Globus pallidus (tissue), 1 donor: ENCODE measurements at regions not wholly inside any gene's neighbourhood (a gene's known extent, or its start where the extent isn't known, plus 50 kb on each side); places are given as distances from the start of the nearest gene placed in this dataset.

Experiments used
- DNase-seq: peaks from one replicate; pipeline ENCODE4 v3.0.0-alpha.2; 2015; ENCODE audit warnings: low spot score

DNA sequence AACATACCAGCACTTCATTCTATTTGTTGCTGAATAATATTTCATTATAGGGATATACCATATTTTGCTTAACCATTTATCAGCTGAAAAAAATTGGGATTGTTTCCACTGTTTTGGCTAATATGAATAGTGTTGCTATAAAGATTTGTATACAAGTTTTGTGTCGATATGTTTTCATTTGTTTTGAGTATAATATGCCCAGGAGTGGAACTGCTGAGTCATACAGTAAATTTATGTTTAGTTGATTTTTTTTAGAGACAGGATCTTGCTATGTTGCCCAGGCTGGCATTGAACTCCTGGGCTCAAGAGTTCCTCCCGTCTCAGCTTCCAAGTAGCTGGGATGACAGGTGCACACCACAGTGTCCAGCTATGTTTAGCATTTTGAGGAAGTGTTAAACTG, 131.5 kb upstream of the TMCC3 start:
- DNase-seq, result no peak

- no peak for DNase-seq
Measured at GRCh38 chr12:94779485-94779884, 129.1 kb upstream of the TMCC3 start.

GRCh38 chr12:94777936-94778335, 127.6 kb upstream of the TMCC3 start:
- DNase-seq, result no peak

- no peak for DNase-seq
Measured at GRCh38 chr12:94775710-94776109, 125.4 kb upstream of the TMCC3 start.

DNA sequence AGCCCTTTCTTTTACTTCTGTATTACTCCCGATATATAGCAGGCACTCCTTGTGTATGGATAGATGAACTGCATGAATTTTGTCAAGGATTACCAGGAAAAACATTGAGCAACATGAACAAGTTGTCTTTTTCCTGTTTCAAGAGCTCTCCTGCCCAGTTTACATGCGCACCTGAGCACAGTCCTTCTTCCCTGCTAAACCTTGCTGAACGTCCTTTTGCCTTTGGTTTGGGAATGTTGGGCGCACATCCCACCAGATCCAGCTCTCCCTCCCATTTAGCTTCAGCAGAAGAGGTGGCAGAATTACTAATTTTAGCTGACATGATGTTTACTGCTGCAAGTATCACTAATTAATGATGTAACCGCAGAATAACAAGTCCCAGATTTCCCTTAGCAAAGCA, 121.4 kb upstream of the TMCC3 start:
- no peak for DNase-seq

DNA sequence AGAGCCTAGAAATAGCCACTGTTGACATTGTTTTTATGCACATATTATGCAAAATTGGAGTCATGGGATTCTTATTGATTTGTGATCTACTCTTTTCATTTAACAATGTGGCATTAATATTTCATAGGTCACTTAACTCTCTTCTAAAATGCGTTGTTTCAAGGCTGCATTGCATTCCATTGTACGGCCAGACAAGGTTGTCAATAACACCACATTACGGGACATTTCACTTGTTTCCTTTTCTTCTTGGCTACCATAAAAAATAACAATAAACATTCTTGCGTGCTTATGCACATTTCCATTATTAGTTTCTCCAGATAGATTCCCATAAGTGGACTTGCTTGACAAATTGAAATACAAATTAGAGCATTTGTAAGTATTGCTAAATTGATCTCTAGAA, 120.8 kb upstream of the TMCC3 start:
- no peak for DNase-seq

- DNase-seq, result peak; percentile 33
Measured at GRCh38 chr12:94770791-94771190, 120.4 kb upstream of the TMCC3 start.

DNA sequence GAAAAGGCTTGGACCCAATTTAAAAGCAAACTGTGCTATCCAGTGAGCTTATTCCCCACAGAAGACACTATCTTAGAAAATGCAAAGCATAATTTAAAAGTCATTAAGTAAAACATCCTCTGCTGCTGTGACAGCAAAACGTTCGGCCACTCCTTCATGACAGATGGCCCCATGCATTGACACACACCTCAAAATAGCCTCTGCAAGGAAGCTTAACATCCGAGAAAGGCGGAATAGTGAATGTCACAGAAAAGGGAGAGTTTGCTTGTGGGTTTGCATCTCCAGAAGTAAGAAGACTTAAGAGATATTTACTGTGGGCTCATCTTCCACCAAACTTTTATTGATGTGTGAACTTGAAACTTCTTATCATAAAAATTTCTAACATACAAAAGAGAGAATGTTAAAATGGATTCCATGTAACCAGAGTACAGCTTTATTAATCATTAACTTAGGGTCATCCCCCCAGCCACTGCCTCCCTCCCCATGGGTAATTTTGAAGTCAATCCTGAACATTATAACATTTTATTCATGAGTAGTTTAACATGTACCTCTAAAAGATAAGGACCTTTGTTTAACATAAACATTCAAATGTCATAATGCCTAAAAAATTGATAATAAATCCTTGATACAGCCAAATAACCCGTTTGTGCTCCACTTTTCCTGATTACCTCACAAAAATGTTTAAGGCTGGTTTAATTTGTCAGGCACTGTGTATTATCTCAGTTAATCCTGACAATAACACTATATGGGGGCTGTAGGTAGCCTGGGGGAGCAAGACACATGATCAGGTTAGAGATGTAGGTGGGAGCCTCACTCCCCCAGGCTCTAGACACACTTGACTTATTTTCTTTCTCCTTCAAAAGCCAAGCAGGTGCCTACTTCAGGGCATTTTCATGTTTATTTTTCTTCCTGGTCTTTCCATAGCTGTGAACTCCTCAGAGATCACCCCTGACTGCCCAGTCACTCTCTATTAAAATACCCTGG, 119.7 kb upstream of the TMCC3 start:
- no peak for DNase-seq

GRCh38 chr12:94769047-94769420, 118.7 kb upstream of the TMCC3 start:
- DNase-seq, result no peak

GRCh38 chr12:94768398-94769046, 118.2 kb upstream of the TMCC3 start:
- DNase-seq, result no peak

DNA sequence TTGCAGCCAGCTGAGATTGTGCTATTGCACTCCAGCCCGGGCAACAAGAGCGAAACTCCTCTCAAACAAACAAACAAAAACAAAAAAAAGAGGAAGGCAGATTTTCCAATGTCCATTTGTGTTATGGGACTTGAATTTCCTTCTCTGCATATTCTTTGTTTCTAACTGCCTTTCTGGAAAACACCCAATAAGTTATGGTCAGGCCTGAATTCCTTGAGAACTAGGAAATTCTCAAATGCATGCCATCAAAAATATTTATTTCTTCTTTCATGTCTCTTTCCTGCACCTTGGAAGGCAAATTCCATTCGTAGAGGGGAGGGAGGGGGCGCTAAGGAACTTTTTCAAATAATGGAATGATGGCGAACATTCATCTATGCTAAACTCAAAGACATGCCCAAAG, 117.6 kb upstream of the TMCC3 start:
- DNase-seq, result no peak

DNA sequence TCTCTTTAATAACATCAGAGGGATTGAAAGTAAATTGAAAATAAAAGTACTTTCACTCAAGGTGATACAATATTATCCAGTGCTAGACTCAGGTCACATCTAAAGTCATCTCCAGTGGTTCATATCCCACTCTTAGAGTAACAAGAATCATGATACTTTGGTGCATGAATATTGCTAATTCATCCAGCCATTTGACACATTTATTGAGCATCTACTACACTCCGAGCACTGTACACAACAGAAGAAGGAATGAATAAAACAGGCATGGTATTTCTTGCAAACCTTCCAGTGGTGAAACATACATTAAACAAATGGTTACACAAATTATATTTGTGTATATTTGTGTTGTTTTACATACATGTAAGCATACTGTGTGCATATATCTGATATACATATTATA, 116.0 kb upstream of the TMCC3 start:
- DNase-seq, result no peak

- no peak for DNase-seq
Measured at GRCh38 chr12:94763462-94763861, 113.1 kb upstream of the TMCC3 start.

DNA sequence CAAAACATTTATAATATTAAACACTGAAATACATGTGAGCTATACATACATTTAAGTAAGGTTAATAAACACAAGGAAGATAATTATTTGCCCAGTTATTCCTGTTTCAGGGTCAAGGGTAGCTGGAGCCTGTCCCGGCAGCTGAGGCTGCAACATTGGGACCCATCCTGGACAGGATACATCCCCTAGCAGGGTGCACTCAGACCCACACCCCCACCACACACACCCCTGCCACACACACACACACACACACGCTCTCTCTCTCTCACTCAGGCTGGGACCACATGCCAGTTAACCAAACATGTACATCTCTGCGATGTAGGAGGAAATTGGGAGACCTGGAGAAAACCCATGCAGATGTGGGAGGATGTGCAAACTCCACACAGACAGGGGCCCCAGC, 112.6 kb upstream of the TMCC3 start:
- DNase-seq, result no peak

- no peak for DNase-seq
Measured at GRCh38 chr12:94762259-94762942, 112.0 kb upstream of the TMCC3 start.

DNA sequence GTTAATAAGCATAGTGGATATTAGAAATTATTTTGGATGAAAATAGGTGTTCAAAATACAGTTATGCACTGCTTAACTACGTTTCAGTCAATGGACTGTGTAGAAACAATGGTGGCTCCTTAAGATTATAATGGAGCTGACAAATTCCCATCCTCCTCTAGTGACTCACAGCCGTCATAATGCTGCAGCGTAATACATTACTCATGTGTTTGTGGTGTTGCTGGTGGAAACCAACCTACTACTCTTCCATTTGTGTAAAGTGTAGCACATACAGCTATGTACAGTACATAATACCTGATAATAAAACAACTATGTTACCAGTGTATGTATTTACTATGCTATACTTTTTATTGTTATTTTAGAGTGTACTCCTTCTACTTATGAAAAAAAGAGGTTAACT, 111.2 kb upstream of the TMCC3 start:
- DNase-seq, result no peak

GRCh38 chr12:94760786-94761185, 110.4 kb upstream of the TMCC3 start:
- DNase-seq, result no peak

DNA sequence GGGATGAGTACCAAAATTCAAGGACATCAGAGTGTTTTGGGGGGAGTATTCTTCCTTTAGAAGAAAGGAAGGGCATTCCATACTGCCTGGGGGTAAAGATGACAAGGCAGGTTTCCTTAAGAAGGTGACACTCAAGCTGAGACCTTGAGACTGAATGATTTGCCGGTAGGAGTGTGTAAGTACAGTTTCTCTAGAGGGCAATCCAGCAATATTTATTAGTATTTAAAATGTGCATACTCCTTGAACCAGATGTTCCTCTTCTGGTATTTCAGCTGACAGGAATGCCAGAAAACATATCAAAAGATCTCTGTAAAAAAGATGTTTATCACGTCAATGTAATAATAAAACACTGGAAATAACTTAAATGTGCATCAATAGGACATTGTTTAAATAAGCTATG, 106.4 kb upstream of the TMCC3 start:
- DNase-seq, result no peak

GRCh38 chr12:94755598-94755997, 105.2 kb upstream of the TMCC3 start:
- DNase-seq, result no peak

DNA sequence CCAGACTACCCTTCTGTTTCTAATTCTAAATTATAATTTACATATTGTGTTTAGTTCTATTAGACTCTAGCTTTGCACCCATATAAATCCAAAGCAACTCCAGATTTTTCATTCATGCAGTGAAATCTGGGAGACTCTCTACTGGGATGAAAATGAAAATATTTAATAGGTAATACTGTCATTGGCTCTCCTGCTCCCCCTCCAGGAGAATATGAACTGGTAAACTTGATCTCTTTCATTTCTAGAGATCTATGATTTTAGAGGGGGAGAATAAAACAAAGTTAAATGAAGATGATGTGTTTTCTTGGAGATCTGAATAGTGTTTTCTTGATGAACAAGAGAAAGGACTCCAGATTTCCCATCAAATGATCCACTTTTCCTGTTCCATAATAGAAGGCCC, 104.3 kb upstream of the TMCC3 start:
- DNase-seq, result no peak

DNA sequence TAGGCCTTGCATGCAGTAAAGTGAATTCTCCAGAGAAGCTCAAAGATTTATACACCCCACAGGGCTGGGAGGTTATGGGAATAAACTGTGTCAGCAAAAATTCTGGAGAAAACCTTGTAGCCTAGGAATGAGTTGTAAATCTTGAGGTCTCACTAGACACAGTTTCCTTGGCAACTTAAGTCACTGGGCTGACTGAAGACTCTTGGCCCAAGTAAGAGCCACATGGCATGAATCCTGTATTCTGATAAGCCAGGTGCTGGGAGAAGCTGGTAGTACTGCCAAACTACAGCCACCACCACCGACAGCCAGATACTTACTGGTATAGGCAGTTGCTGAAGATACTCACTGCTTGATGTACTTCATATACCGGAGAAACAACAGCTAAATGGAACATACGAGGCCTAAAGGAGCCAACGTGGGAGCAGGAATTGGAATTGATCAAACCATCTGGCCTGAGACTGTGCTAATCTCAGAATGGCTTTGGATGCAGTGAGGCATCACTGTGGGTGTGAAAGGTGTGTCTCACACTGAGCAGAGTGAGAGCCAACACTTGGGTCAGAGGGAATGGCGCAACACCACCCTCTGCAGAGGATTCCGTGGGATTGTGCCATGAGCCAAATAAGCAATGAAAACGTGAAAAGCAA, 102.8 kb upstream of the TMCC3 start:
- DNase-seq, result no peak

DNA sequence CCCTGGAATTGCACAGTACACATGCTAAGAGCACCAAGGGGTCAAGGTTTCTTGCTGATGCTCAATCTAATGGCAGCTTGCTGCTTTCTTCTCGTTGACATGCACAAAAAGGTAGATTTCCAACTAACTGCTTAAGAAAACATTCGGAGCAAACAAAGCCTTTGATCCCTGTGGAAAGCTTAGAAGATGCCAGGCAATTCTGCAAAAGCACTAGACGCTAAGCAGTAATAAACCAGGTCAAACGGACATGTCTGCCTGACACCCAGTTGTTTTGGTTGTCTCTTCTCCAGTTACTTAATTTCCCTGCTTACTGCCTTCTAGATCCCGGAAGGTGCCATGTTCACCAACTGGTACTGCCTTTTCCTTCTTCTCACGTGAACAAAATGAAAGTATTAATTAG, 100.5 kb upstream of the TMCC3 start:
- no peak for DNase-seq
